ENCODE measurements at regions not wholly inside any gene's neighbourhood (a gene's known extent, or its start where the extent isn't known, plus 50 kb on each side); places are given as distances from the start of the nearest gene placed in this dataset.

GRCh38 chr14:94989946-94990345 lies 167.4 kb downstream of the DICER1 start:
- H3K27ac ChIP-seq = no peak overlapping the region
- no peak overlapping the region for H3K4me3 ChIP-seq
- no peaks in the 10 kb centered on the region for H3K36me3 ChIP-seq
- peaks cover 0 to 8% (median 0%) of the 10 kb centered on the region in 9 donors for H3K27me3 ChIP-seq
- intact Hi-C loops (cut with DNase I) = no loop called here
- WGBS, 4 donors = 59 to 66% (median 62%) methylated on average over 3 of the region's 3 CpGs
- no peaks in the 10 kb centered on the region for H3K4me1 ChIP-seq
- TF ChIP-seq, protein P1, sequence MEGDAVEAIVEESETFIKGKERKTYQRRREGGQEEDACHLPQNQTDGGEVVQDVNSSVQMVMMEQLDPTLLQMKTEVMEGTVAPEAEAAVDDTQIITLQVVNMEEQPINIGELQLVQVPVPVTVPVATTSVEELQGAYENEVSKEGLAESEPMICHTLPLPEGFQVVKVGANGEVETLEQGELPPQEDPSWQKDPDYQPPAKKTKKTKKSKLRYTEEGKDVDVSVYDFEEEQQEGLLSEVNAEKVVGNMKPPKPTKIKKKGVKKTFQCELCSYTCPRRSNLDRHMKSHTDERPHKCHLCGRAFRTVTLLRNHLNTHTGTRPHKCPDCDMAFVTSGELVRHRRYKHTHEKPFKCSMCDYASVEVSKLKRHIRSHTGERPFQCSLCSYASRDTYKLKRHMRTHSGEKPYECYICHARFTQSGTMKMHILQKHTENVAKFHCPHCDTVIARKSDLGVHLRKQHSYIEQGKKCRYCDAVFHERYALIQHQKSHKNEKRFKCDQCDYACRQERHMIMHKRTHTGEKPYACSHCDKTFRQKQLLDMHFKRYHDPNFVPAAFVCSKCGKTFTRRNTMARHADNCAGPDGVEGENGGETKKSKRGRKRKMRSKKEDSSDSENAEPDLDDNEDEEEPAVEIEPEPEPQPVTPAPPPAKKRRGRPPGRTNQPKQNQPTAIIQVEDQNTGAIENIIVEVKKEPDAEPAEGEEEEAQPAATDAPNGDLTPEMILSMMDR (IDR thresholded peaks at IDR 0.05) = no peak
- TF ChIP-seq POLR2A (IDR thresholded peaks at IDR 0.05) = no peak
- H3K9me3 ChIP-seq = peaks cover 0 to 20% (median 8%) of the 10 kb centered on the region in 12 donors
- DNase-seq (no peak), ATAC-seq (no peak)

GRCh38 chr14:94989417-94989816 lies 167.9 kb downstream of the DICER1 start:
- Histone ChIP-seq H3K27ac (no peak overlapping the region), H3K36me3 (no peaks in the 10 kb centered on the region), H3K27me3 (peaks cover 0 to 5% (median 0%) of the 10 kb centered on the region in 9 donors), H3K4me3 (no peak overlapping the region), H3K4me1 (no peaks in the 10 kb centered on the region), H3K9me3 (peaks cover 0 to 24% (median 8%) of the 10 kb centered on the region in 12 donors)
- ATAC-seq (no peak), DNase-seq (no peak)
- WGBS, 4 donors = 76 to 80% (median 77%) methylated on average over 4 of the region's 4 CpGs
- intact Hi-C loops (cut with DNase I) = no loop called here
- TF ChIP-seq POLR2A (IDR thresholded peaks at IDR 0.05) = no peak
- TF ChIP-seq, protein P1 (IDR thresholded peaks at IDR 0.05) = no peak

GRCh38 chr14:94987409-94987808 lies 169.9 kb downstream of the DICER1 start:
- intact Hi-C loops (cut with DNase I) = no loop called here
- WGBS, 4 donors = 92 to 99% (median 94%) methylated on average over 2 of the region's 2 CpGs
- no peak for ATAC-seq

GRCh38 chr14:94979891-94980290 lies 177.4 kb downstream of the DICER1 start:
- no peak overlapping the region for H3K4me3 ChIP-seq
- TF ChIP-seq, protein P1 (IDR thresholded peaks at IDR 0.05) = no peak
- no peak for TF ChIP-seq POLR2A (IDR thresholded peaks at IDR 0.05)
- WGBS, 4 donors = 51 to 70% (median 60%) methylated on average over 3 of the region's 3 CpGs
- H3K36me3 ChIP-seq = no peaks in the 10 kb centered on the region
- H3K4me1 ChIP-seq = no peaks in the 10 kb centered on the region
- ATAC-seq (no peak), DNase-seq (no peak)
- peaks cover 0 to 3% (median 0%) of the 10 kb centered on the region in 9 donors for H3K27me3 ChIP-seq
- no peak overlapping the region for H3K27ac ChIP-seq
- H3K9me3 ChIP-seq = peaks cover 0 to 14% (median 0%) of the 10 kb centered on the region in 12 donors
- intact Hi-C loops (cut with DNase I) = no loop called here

More at GRCh38 chr14:94987409-94987808, 169.9 kb downstream of the DICER1 start:
- H3K27ac ChIP-seq = no peak overlapping the region
- H3K9me3 ChIP-seq = peaks cover 0 to 29% (median 8%) of the 10 kb centered on the region in 12 donors
- DNase-seq = no peak
- H3K36me3 ChIP-seq = no peaks in the 10 kb centered on the region
- TF ChIP-seq POLR2A (IDR thresholded peaks at IDR 0.05) = no peak
- no peak overlapping the region for H3K4me3 ChIP-seq
- no peaks in the 10 kb centered on the region for H3K4me1 ChIP-seq
- H3K27me3 ChIP-seq = peaks cover 0 to 5% (median 0%) of the 10 kb centered on the region in 9 donors

DNA sequence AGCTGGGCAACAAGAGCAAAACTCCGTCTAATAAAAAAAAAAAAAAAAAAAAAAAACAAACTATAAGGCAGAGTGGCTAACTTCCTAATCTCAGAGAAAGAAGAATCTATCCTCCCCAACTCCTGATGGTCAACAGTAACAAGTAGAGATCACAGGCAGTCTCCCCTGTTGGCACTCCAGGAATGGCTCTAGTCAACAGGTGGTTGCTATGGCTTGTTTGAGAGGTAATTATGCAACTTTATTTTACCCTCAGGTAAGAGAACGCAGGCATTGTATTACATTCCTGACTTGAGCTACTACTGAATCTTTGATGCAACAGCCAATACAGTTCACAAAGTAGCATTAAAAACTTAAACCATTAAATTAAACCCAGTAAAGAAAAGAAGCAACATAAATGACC lies 180.3 kb downstream of the DICER1 start:
- H3K9me3 ChIP-seq = peaks cover 0 to 4% (median 0%) of the 10 kb centered on the region in 12 donors
- peaks cover 0 to 8% (median 0%) of the 10 kb centered on the region in 12 donors for H3K4me1 ChIP-seq
- intact Hi-C loops (cut with DNase I) = no loop called here
- TF ChIP-seq POLR2A (IDR thresholded peaks at IDR 0.05) = no peak
- TF ChIP-seq, protein P1 (IDR thresholded peaks at IDR 0.05) = no peak
- no peak overlapping the region for H3K27ac ChIP-seq
- peaks cover 0 to 3% (median 0%) of the 10 kb centered on the region in 9 donors for H3K27me3 ChIP-seq
- ATAC-seq = no peak
- no peak overlapping the region for H3K4me3 ChIP-seq
- no peaks in the 10 kb centered on the region for H3K36me3 ChIP-seq
- no peak for DNase-seq
- WGBS, 4 donors = 77 to 82% (median 80%) methylated on average over 2 of the region's 2 CpGs
